HUES48 (cell line): ENCODE measurements at regions not wholly inside any gene's neighbourhood (a gene's known extent, or its start where the extent isn't known, plus 50 kb on each side); places are given as distances from the start of the nearest gene placed in this dataset.

Experiments
- H3K27ac ChIP-seq: one replicate; pipeline ENCODE4 v1.7.0; 2013; ENCODE audit warnings: low read depth, low read length, inconsistent platforms
- H3K27me3 ChIP-seq: 2 replicates; pipeline ENCODE4 v1.6.1; 2013; ENCODE audit warnings: mild to moderate bottlenecking, low read length; ENCODE audit not compliant: control insufficient read depth, insufficient read depth
- H3K36me3 ChIP-seq: 2 replicates; pipeline ENCODE4 v1.6.1; 2013; ENCODE audit warnings: low read length; ENCODE audit not compliant: control insufficient read depth, insufficient read depth
- H3K4me1 ChIP-seq: 2 replicates; pipeline ENCODE4 v1.6.1; 2013; ENCODE audit warnings: mild to moderate bottlenecking, low read length; ENCODE audit not compliant: control insufficient read depth, insufficient read depth
- H3K4me3 ChIP-seq: 2 replicates; pipeline ENCODE4 v1.5.1; 2013; ENCODE audit warnings: mild to moderate bottlenecking, low read depth, low read length
- H3K9ac ChIP-seq: 2 replicates; pipeline ENCODE4 v1.6.1; 2013; ENCODE audit warnings: mild to moderate bottlenecking, low read depth, low read length, moderate library complexity
- H3K9me3 ChIP-seq: 2 replicates; pipeline ENCODE4 v1.6.1; 2013; ENCODE audit warnings: low read length; ENCODE audit not compliant: control insufficient read depth, insufficient read depth

GRCh38 chrX:3221643-3222042 lies 124.8 kb downstream of the MXRA5 start:
- H3K27ac ChIP-seq = no peak overlapping the region
- H3K36me3 ChIP-seq = no peaks in the 10 kb centered on the region
- H3K9ac ChIP-seq = no peak overlapping the region
- no peaks in the 10 kb centered on the region for H3K27me3 ChIP-seq
- H3K4me1 ChIP-seq = no peaks in the 10 kb centered on the region
- H3K9me3 ChIP-seq = no peaks in the 10 kb centered on the region
- H3K4me3 ChIP-seq = no peak overlapping the region

- no peaks in the 10 kb centered on the region for H3K27me3 ChIP-seq
- no peak overlapping the region for H3K4me3 ChIP-seq
- no peaks in the 10 kb centered on the region for H3K9me3 ChIP-seq
- H3K27ac ChIP-seq = no peak overlapping the region
- H3K9ac ChIP-seq = no peak overlapping the region
- no peaks in the 10 kb centered on the region for H3K36me3 ChIP-seq
- H3K4me1 ChIP-seq = no peaks in the 10 kb centered on the region
Measured at GRCh38 chrX:3219667-3220066, 126.8 kb downstream of the MXRA5 start.

- Histone ChIP-seq H3K4me3 (no peak overlapping the region), H3K4me1 (no peaks in the 10 kb centered on the region), H3K27me3 (no peaks in the 10 kb centered on the region), H3K9me3 (no peaks in the 10 kb centered on the region), H3K36me3 (no peaks in the 10 kb centered on the region), H3K9ac (no peak overlapping the region), H3K27ac (no peak overlapping the region)
Measured at GRCh38 chrX:3219231-3219630, 127.2 kb downstream of the MXRA5 start.

GRCh38 chrX:3218442-3218841 lies 128.0 kb downstream of the MXRA5 start:
- Histone ChIP-seq H3K9ac (no peak overlapping the region), H3K36me3 (no peaks in the 10 kb centered on the region), H3K9me3 (no peaks in the 10 kb centered on the region), H3K27ac (no peak overlapping the region), H3K4me3 (no peak overlapping the region), H3K27me3 (no peaks in the 10 kb centered on the region), H3K4me1 (no peaks in the 10 kb centered on the region)

GRCh38 chrX:3216581-3217180 lies 129.8 kb downstream of the MXRA5 start:
- no peak overlapping the region for H3K4me3 ChIP-seq
- no peaks in the 10 kb centered on the region for H3K9me3 ChIP-seq
- H3K27ac ChIP-seq = no peak overlapping the region
- H3K27me3 ChIP-seq = no peaks in the 10 kb centered on the region
- no peaks in the 10 kb centered on the region for H3K4me1 ChIP-seq
- no peak overlapping the region for H3K9ac ChIP-seq
- no peaks in the 10 kb centered on the region for H3K36me3 ChIP-seq

GRCh38 chrX:3215249-3215648 lies 131.2 kb downstream of the MXRA5 start:
- no peak overlapping the region for H3K9ac ChIP-seq
- H3K27ac ChIP-seq = no peak overlapping the region
- H3K27me3 ChIP-seq = no peaks in the 10 kb centered on the region
- H3K4me1 ChIP-seq = no peaks in the 10 kb centered on the region
- H3K36me3 ChIP-seq = no peaks in the 10 kb centered on the region
- no peak overlapping the region for H3K4me3 ChIP-seq
- H3K9me3 ChIP-seq = no peaks in the 10 kb centered on the region

- no peaks in the 10 kb centered on the region for H3K9me3 ChIP-seq
- H3K4me1 ChIP-seq = no peaks in the 10 kb centered on the region
- H3K27ac ChIP-seq = no peak overlapping the region
- H3K9ac ChIP-seq = no peak overlapping the region
- no peaks in the 10 kb centered on the region for H3K27me3 ChIP-seq
- H3K36me3 ChIP-seq = no peaks in the 10 kb centered on the region
- H3K4me3 ChIP-seq = no peak overlapping the region
Measured at GRCh38 chrX:3206314-3206713, 140.1 kb downstream of the MXRA5 start.

- Histone ChIP-seq H3K27ac (no peak overlapping the region), H3K9ac (no peak overlapping the region), H3K4me3 (no peak overlapping the region), H3K4me1 (no peaks in the 10 kb centered on the region), H3K27me3 (no peaks in the 10 kb centered on the region), H3K36me3 (no peaks in the 10 kb centered on the region), H3K9me3 (no peaks in the 10 kb centered on the region)
Measured at GRCh38 chrX:3204606-3205005, 141.8 kb downstream of the MXRA5 start.

- H3K36me3 ChIP-seq = no peaks in the 10 kb centered on the region
- H3K9ac ChIP-seq = no peak overlapping the region
- no peaks in the 10 kb centered on the region for H3K27me3 ChIP-seq
- peaks cover 9% of the 10 kb centered on the region for H3K4me1 ChIP-seq
- no peaks in the 10 kb centered on the region for H3K9me3 ChIP-seq
- H3K27ac ChIP-seq = no peak overlapping the region
- no peak overlapping the region for H3K4me3 ChIP-seq
Measured at GRCh38 chrX:3195845-3196244, 150.6 kb downstream of the MXRA5 start.

- Histone ChIP-seq H3K9me3 (no peaks in the 10 kb centered on the region), H3K36me3 (no peaks in the 10 kb centered on the region), H3K27ac (no peak overlapping the region), H3K9ac (no peak overlapping the region), H3K4me3 (no peak overlapping the region), H3K27me3 (no peaks in the 10 kb centered on the region; the same call in 1 of the 2 replicates), H3K4me1 (peaks cover 9% of the 10 kb centered on the region)
Measured at GRCh38 chrX:3192835-3193234, 151.6 kb downstream of the ARSF start.

- Histone ChIP-seq H3K27me3 (no peaks in the 10 kb centered on the region; the same call in 1 of the 2 replicates), H3K36me3 (no peaks in the 10 kb centered on the region), H3K27ac (no peak overlapping the region), H3K4me3 (no peak overlapping the region), H3K4me1 (peaks cover 9% of the 10 kb centered on the region), H3K9me3 (no peaks in the 10 kb centered on the region), H3K9ac (no peak overlapping the region)
Measured at GRCh38 chrX:3191796-3192195, 150.5 kb downstream of the ARSF start.

GRCh38 chrX:3191201-3191600 lies 149.9 kb downstream of the ARSF start:
- H3K9ac ChIP-seq = no peak overlapping the region
- H3K4me3 ChIP-seq = no peak overlapping the region
- peaks cover 9% of the 10 kb centered on the region for H3K4me1 ChIP-seq
- no peaks in the 10 kb centered on the region for H3K9me3 ChIP-seq
- H3K36me3 ChIP-seq = no peaks in the 10 kb centered on the region
- no peaks in the 10 kb centered on the region; the same call in 1 of the 2 replicates for H3K27me3 ChIP-seq
- no peak overlapping the region for H3K27ac ChIP-seq
